SH-SY5Y (cell line): ENCODE measurements at regions not wholly inside any gene's neighbourhood (a gene's known extent, or its start where the extent isn't known, plus 50 kb on each side); places are given as distances from the start of the nearest gene placed in this dataset.

Experiments used
- GATA2 ChIP-seq: IDR thresholded peaks from 2 replicates; pipeline ENCODE4 v1.6.1; 2011; ENCODE audit warnings: mild to moderate bottlenecking, low read depth, low read length
- GATA3 ChIP-seq: IDR thresholded peaks from 2 replicates; pipeline ENCODE4 v1.6.1; 2011; ENCODE audit warnings: low read depth, mild to moderate bottlenecking, low read length, moderate library complexity

DNA sequence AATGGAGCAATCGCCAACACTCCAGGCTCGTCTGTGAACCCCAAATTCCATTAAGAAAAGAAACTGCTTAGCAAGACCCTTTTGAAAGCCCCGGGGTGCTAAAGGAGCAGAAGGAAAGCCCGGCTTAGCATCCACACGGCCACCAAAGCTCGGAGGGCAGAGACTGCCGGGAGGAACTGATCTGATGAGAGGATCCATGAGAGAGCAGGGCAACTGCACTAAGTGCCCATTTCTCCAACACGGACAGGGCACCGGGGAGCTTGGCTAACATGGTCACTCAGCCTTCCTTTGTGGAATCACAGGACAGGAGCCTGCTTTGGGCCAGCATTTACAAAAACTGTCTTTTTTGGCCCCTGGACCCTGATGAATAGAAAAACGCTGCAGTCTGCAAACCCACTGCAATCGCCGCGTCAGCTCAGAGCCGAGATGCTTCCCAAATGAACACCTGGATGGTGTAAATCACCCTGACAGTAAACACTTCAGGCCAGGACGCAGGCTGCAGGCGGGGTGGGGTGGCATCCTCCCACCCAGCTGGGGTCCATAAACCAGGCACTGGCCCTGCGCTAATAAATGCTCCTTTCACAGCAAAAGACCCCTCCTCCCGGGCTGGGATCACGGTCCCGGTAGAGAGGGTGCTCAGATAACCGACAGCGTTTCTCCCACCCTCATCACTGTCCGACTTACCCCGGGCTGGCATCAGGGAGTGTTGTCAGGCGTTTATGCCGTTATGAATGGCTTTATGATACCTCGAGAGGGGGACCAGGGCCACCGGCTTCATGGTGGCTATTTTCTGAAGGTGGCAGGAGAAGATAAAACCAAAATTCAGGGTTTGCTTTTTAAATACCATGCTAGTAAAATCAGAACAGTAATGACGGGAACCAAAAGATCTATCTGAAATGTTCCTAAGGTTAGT is 299.5 kb downstream of the IRF8 start:
- TF ChIP-seq GATA2 (no peak), GATA3 (no peak)
